ENCODE measurements at regions not wholly inside any gene's neighbourhood (a gene's known extent, or its start where the extent isn't known, plus 50 kb on each side); places are given as distances from the start of the nearest gene placed in this dataset.

GRCh38 chr4:20538905-20539304, 161.4 kb upstream of the PACRGL start:
- in situ Hi-C loops (cut with HindIII; ENCODE audit: low pct_unique_long_range_greater_than_20kb, low sequenced_read_pairs) (no loop called here), intact Hi-C loops (cut with micrococcal nuclease; ENCODE audit: unreplicated experiment) (no loop called here)
- ATAC-seq (no peak), DNase-seq (ENCODE audit: low read depth, low spot score) (no peak)
- Histone ChIP-seq H3K36me3 (ENCODE audit: control insufficient read depth, insufficient read depth, low read length) (no peaks in the 10 kb centered on the region), H3K4me3 (ENCODE audit: low read depth in 2 of 2, low read length in 2 of 2) (no peak overlapping the region), H3K4me1 (ENCODE audit: control insufficient read depth, insufficient read depth, low read length) (no peaks in the 10 kb centered on the region), H3K9me3 (ENCODE audit: control insufficient read depth, insufficient read depth, low read depth, low read length) (no peaks in the 10 kb centered on the region), H3K27ac (ENCODE audit: low read length) (no peak overlapping the region), H3K27me3 (ENCODE audit: control insufficient read depth, insufficient read depth, low read length) (no peaks in the 10 kb centered on the region)
- BruUV-seq (replicated peaks): no TSS peak
- ChIA-PET POLR2A (no interaction called here), CTCF (no interaction called here)
- TF ChIP-seq CTCF (IDR thresholded peaks at IDR 0.05): no peak
- no peak for TF ChIP-seq POLR2AphosphoS5 (IDR thresholded peaks at IDR 0.05; ENCODE audit: low read depth, low read length)
- TF ChIP-seq REST (IDR thresholded peaks at IDR 0.05; ENCODE audit: insufficient read depth in 1 of 2, low read depth in 2 of 2, low read length in 1 of 2): no peak
- no peak for TF ChIP-seq TCF7L2 (IDR thresholded peaks at IDR 0.05; ENCODE audit: low read depth, low read length)
- no peak for TF ChIP-seq SIN3A (IDR thresholded peaks at IDR 0.05; ENCODE audit: borderline replicate concordance, insufficient read depth, low read depth, low read length)

- intact Hi-C loops (cut with micrococcal nuclease; ENCODE audit: unreplicated experiment) (loop anchor here (5.0 kb wide), 1 partner anchor 1856 kb away; no protein-coding TSS in a partner anchor), in situ Hi-C loops (cut with HindIII; ENCODE audit: low pct_unique_long_range_greater_than_20kb, low sequenced_read_pairs) (no loop called here)
- TF ChIP-seq SIN3A (IDR thresholded peaks at IDR 0.05; ENCODE audit: borderline replicate concordance, insufficient read depth, low read depth, low read length) (no peak), TCF7L2 (IDR thresholded peaks at IDR 0.05; ENCODE audit: low read depth, low read length) (no peak), REST (IDR thresholded peaks at IDR 0.05; ENCODE audit: insufficient read depth in 1 of 2, low read depth in 2 of 2, low read length in 1 of 2) (no peak), CTCF (IDR thresholded peaks at IDR 0.05) (no peak), POLR2AphosphoS5 (IDR thresholded peaks at IDR 0.05; ENCODE audit: low read depth, low read length) (no peak)
- no TSS peak for BruUV-seq (replicated peaks)
- no peak overlapping the region for H3K4me3 ChIP-seq (ENCODE audit: low read depth in 2 of 2, low read length in 2 of 2)
- CTCF ChIA-PET: no interaction called here
- POLR2A ChIA-PET: no interaction called here
- no peaks in the 10 kb centered on the region for H3K36me3 ChIP-seq (ENCODE audit: control insufficient read depth, insufficient read depth, low read length)
- H3K4me1 ChIP-seq (ENCODE audit: control insufficient read depth, insufficient read depth, low read length): no peaks in the 10 kb centered on the region
- H3K27me3 ChIP-seq (ENCODE audit: control insufficient read depth, insufficient read depth, low read length): no peaks in the 10 kb centered on the region
- DNase-seq (ENCODE audit: low read depth, low spot score) (no peak), ATAC-seq (no peak)
- H3K27ac ChIP-seq (ENCODE audit: low read length): no peak overlapping the region
- no peaks in the 10 kb centered on the region for H3K9me3 ChIP-seq (ENCODE audit: control insufficient read depth, insufficient read depth, low read depth, low read length)
Observed at GRCh38 chr4:20543131-20543530, 157.1 kb upstream of the PACRGL start.
